Activated T-cell treated with anti-CD3 and anti-CD28 coated beads, Interleukin-2, amount 50 U/mL, for 72 hours (primary cell): ENCODE measurements at regions not wholly inside any gene's neighbourhood (a gene's known extent, or its start where the extent isn't known, plus 50 kb on each side); places are given as distances from the start of the nearest gene placed in this dataset.

Source experiments
- ATAC-seq, 2 donors: fragments of 150-1000 bp; cut with Tn5 transposase; replicated peaks in 1 of 2; 2 replicates each; pipeline ENCODE4 v1.10.0; 2021; ENCODE audit warnings: moderate library complexity in 2 of 2, mild to moderate bottlenecking in 1 of 2
- DNase-seq, 2 donors: peaks; one replicate each; pipeline ENCODE4 v3.0.0; 2021 to 2022; ENCODE audit warnings: mixed read lengths in 1 of 2
- H3K27ac Mint-ChIP-seq: one replicate; pipeline ENCODE4 v1.8.0; 2022; ENCODE audit warnings: mild to moderate bottlenecking, moderate library complexity, mixed read lengths
- H3K27me3 Mint-ChIP-seq: one replicate; pipeline ENCODE4 v1.8.0; 2022; ENCODE audit warnings: low read depth, mixed read lengths
- H3K36me3 Mint-ChIP-seq, 2 donors: one replicate each; pipeline ENCODE4 v1.8.0; 2022; ENCODE audit warnings: mixed read lengths in 2 of 2, mild to moderate bottlenecking in 1 of 2; ENCODE audit not compliant: insufficient read depth in 2 of 2
- H3K4me1 Mint-ChIP-seq: one replicate; pipeline ENCODE4 v1.8.0; 2022; ENCODE audit warnings: low read depth, mixed read lengths
- H3K4me3 Mint-ChIP-seq, 2 donors: one replicate each; pipeline ENCODE4 v1.8.0; 2022; ENCODE audit warnings: mild to moderate bottlenecking in 2 of 2, mixed read lengths in 2 of 2, moderate library complexity in 2 of 2
- H3K9me3 Mint-ChIP-seq, 2 donors: one replicate each; pipeline ENCODE4 v1.8.0; 2022; ENCODE audit warnings: mixed read lengths in 2 of 2

GRCh38 chr9:84393266-84393950 is 52.9 kb upstream of the SLC28A3 start:
- ATAC-seq (no peak), DNase-seq (no peak)
- H3K27me3 Mint-ChIP-seq, result no peaks in the 10 kb centered on the region
- H3K4me1 Mint-ChIP-seq, result peaks cover 7% of the 10 kb centered on the region
- H3K4me3 Mint-ChIP-seq, result no peak overlapping the region
- H3K36me3 Mint-ChIP-seq, result no peaks in the 10 kb centered on the region
- no peaks in the 10 kb centered on the region for H3K9me3 Mint-ChIP-seq
- no peak overlapping the region for H3K27ac Mint-ChIP-seq

GRCh38 chr9:84394036-84394435 is 53.5 kb upstream of the SLC28A3 start:
- H3K27ac Mint-ChIP-seq, result no peak overlapping the region
- no peaks in the 10 kb centered on the region for H3K36me3 Mint-ChIP-seq
- peaks cover 7% of the 10 kb centered on the region for H3K4me1 Mint-ChIP-seq
- no peaks in the 10 kb centered on the region for H3K9me3 Mint-ChIP-seq
- ATAC-seq (no peak), DNase-seq (no peak)
- H3K27me3 Mint-ChIP-seq, result no peaks in the 10 kb centered on the region
- H3K4me3 Mint-ChIP-seq, result no peak overlapping the region

GRCh38 chr9:84397151-84397728 is 56.7 kb upstream of the SLC28A3 start:
- Mint-ChIP-seq H3K27me3 (no peaks in the 10 kb centered on the region), H3K27ac (no peak overlapping the region), H3K36me3 (no peaks in the 10 kb centered on the region), H3K4me1 (no peaks in the 10 kb centered on the region), H3K9me3 (no peaks in the 10 kb centered on the region), H3K4me3 (no peak overlapping the region)
- DNase-seq (peak; percentile 51 to 68), ATAC-seq (peak; percentile 67 to 70)

GRCh38 chr9:84397822-84398221 is 57.3 kb upstream of the SLC28A3 start:
- no peak overlapping the region for H3K27ac Mint-ChIP-seq
- H3K4me3 Mint-ChIP-seq, result no peak overlapping the region
- H3K36me3 Mint-ChIP-seq, result no peaks in the 10 kb centered on the region
- no peaks in the 10 kb centered on the region for H3K27me3 Mint-ChIP-seq
- H3K4me1 Mint-ChIP-seq, result no peaks in the 10 kb centered on the region
- DNase-seq (no peak), ATAC-seq (no peak)
- no peaks in the 10 kb centered on the region for H3K9me3 Mint-ChIP-seq

- Mint-ChIP-seq H3K9me3 (no peaks in the 10 kb centered on the region), H3K4me1 (peaks cover 9% of the 10 kb centered on the region), H3K36me3 (no peaks in the 10 kb centered on the region), H3K27me3 (no peaks in the 10 kb centered on the region), H3K27ac (no peak overlapping the region), H3K4me3 (no peak overlapping the region)
- no peak for DNase-seq
- ATAC-seq, result no peak
These were observed 62.0 kb upstream of the SLC28A3 start for GRCh38 chr9:84402517-84402916.

GRCh38 chr9:84403288-84403687 is 62.7 kb upstream of the SLC28A3 start:
- Mint-ChIP-seq H3K4me3 (no peak overlapping the region), H3K4me1 (peaks cover 9% of the 10 kb centered on the region), H3K36me3 (no peaks in the 10 kb centered on the region), H3K27ac (no peak overlapping the region), H3K9me3 (no peaks in the 10 kb centered on the region), H3K27me3 (no peaks in the 10 kb centered on the region)
- DNase-seq (no peak), ATAC-seq (no peak)

- Mint-ChIP-seq H3K27ac (no peak overlapping the region), H3K4me3 (no peak overlapping the region), H3K4me1 (peaks cover 9% of the 10 kb centered on the region), H3K9me3 (no peaks in the 10 kb centered on the region), H3K27me3 (no peaks in the 10 kb centered on the region), H3K36me3 (no peaks in the 10 kb centered on the region)
- no peak for DNase-seq
- no peak for ATAC-seq
These were observed 63.6 kb upstream of the SLC28A3 start for GRCh38 chr9:84404095-84404686.

GRCh38 chr9:84405667-84406066 is 65.1 kb upstream of the SLC28A3 start:
- no peak for ATAC-seq
- H3K9me3 Mint-ChIP-seq, result no peaks in the 10 kb centered on the region
- no peak overlapping the region for H3K4me3 Mint-ChIP-seq
- no peak overlapping the region for H3K27ac Mint-ChIP-seq
- no peak for DNase-seq
- no peaks in the 10 kb centered on the region for H3K36me3 Mint-ChIP-seq
- no peaks in the 10 kb centered on the region for H3K27me3 Mint-ChIP-seq
- H3K4me1 Mint-ChIP-seq, result peaks cover 9% of the 10 kb centered on the region

GRCh38 chr9:84408416-84408815 is 67.9 kb upstream of the SLC28A3 start:
- Mint-ChIP-seq H3K36me3 (no peaks in the 10 kb centered on the region), H3K9me3 (no peaks in the 10 kb centered on the region), H3K4me1 (peaks cover 9% of the 10 kb centered on the region), H3K27me3 (no peaks in the 10 kb centered on the region), H3K4me3 (no peak overlapping the region), H3K27ac (no peak overlapping the region)
- ATAC-seq (no peak), DNase-seq (no peak)

GRCh38 chr9:84411683-84412267 is 71.2 kb upstream of the SLC28A3 start:
- Mint-ChIP-seq H3K27me3 (no peaks in the 10 kb centered on the region), H3K4me1 (no peaks in the 10 kb centered on the region), H3K9me3 (no peaks in the 10 kb centered on the region), H3K27ac (no peak overlapping the region), H3K36me3 (no peaks in the 10 kb centered on the region), H3K4me3 (no peak overlapping the region)
- ATAC-seq (no peak), DNase-seq (no peak)

GRCh38 chr9:84412654-84413053 is 72.1 kb upstream of the SLC28A3 start:
- ATAC-seq, result no peak
- Mint-ChIP-seq H3K9me3 (no peaks in the 10 kb centered on the region), H3K4me3 (no peak overlapping the region), H3K36me3 (no peaks in the 10 kb centered on the region), H3K27me3 (no peaks in the 10 kb centered on the region), H3K4me1 (no peaks in the 10 kb centered on the region), H3K27ac (no peak overlapping the region)
- no peak for DNase-seq

- Mint-ChIP-seq H3K4me1 (no peaks in the 10 kb centered on the region), H3K27me3 (no peaks in the 10 kb centered on the region), H3K4me3 (no peak overlapping the region), H3K9me3 (no peaks in the 10 kb centered on the region), H3K36me3 (no peaks in the 10 kb centered on the region), H3K27ac (no peak overlapping the region)
- DNase-seq (no peak), ATAC-seq (no peak)
These were observed 72.7 kb upstream of the SLC28A3 start for GRCh38 chr9:84413301-84413700.

GRCh38 chr9:84419031-84419602 is 78.6 kb upstream of the SLC28A3 start:
- peaks cover 2 to 3% of the 10 kb centered on the region in 2 donors for H3K9me3 Mint-ChIP-seq
- no peak overlapping the region for H3K4me3 Mint-ChIP-seq
- no peaks in the 10 kb centered on the region for H3K4me1 Mint-ChIP-seq
- no peaks in the 10 kb centered on the region for H3K36me3 Mint-ChIP-seq
- no peak overlapping the region for H3K27ac Mint-ChIP-seq
- ATAC-seq (no peak), DNase-seq (no peak)
- peaks cover 7% of the 10 kb centered on the region for H3K27me3 Mint-ChIP-seq
